Transverse colon (tissue), 3 donors: ENCODE measurements at regions not wholly inside any gene's neighbourhood (a gene's known extent, or its start where the extent isn't known, plus 50 kb on each side); places are given as distances from the start of the nearest gene placed in this dataset.

Experiments used
- EP300 ChIP-seq: sonication (generic); formaldehyde crosslinking; IDR thresholded peaks from one replicate; pipeline ENCODE4 v1.6.1; 2017; ENCODE audit warnings: antibody characterized with exemption, low read depth
- POLR2A ChIP-seq: fragments of 450-650 bp; IDR thresholded peaks from one replicate; pipeline ENCODE4 v1.6.1; 2016; ENCODE audit warnings: antibody characterized with exemption, mild to moderate bottlenecking, moderate library complexity
- TF ChIP-seq, protein P1 (sequence below), 5 experiments: fragments of 200-600 bp in 3 of 5; fragments of 450-650 bp in 2 of 5; sonication (generic) in 3 of 5; IDR thresholded peaks; 1 replicate in 2 of 5; 2 replicates in 3 of 5; pipeline ENCODE4 v1.5.1; 2016 to 2017; ENCODE audit warnings: antibody characterized with exemption in 5 of 5, inconsistent platforms in 3 of 5, mild to moderate bottlenecking in 2 of 5, moderate library complexity in 1 of 5

DNA sequence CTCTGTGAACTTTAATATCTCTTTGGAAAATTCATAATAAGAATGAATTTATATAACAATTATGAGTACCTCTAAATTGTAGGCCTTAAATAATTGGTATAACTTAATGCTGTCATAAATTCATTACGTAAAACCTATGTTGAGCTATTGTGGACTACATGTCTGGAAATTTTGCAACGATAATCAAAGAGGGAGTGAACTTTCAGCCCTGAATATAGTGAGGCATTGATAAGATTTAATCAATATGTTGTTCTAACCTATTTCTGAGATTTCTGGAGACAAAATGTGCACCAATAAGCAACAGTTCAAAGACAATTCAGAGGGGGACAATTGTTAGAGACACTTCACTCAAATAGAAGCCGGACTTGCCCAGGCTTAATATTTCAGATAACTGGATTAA is 499.4 kb downstream of the ELAVL2 start:
- TF ChIP-seq, protein P1, sequence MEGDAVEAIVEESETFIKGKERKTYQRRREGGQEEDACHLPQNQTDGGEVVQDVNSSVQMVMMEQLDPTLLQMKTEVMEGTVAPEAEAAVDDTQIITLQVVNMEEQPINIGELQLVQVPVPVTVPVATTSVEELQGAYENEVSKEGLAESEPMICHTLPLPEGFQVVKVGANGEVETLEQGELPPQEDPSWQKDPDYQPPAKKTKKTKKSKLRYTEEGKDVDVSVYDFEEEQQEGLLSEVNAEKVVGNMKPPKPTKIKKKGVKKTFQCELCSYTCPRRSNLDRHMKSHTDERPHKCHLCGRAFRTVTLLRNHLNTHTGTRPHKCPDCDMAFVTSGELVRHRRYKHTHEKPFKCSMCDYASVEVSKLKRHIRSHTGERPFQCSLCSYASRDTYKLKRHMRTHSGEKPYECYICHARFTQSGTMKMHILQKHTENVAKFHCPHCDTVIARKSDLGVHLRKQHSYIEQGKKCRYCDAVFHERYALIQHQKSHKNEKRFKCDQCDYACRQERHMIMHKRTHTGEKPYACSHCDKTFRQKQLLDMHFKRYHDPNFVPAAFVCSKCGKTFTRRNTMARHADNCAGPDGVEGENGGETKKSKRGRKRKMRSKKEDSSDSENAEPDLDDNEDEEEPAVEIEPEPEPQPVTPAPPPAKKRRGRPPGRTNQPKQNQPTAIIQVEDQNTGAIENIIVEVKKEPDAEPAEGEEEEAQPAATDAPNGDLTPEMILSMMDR (IDR thresholded peaks at IDR 0.05), result no peak
- no peak for TF ChIP-seq POLR2A
- no peak for TF ChIP-seq EP300
